ENCODE measurements at regions not wholly inside any gene's neighbourhood (a gene's known extent, or its start where the extent isn't known, plus 50 kb on each side); places are given as distances from the start of the nearest gene placed in this dataset.

GRCh38 chr6:18039481-18039880 is 52.0 kb upstream of the KIF13A start:
- TF ChIP-seq ZNF384 (IDR thresholded peaks at IDR 0.05) (no peak), CTBP1 (IDR thresholded peaks at IDR 0.05; ENCODE audit: borderline replicate concordance) (no peak), FOXM1 (IDR thresholded peaks at IDR 0.05; ENCODE audit: borderline replicate concordance) (no peak), LEF1 (IDR thresholded peaks at IDR 0.05; ENCODE audit: borderline replicate concordance) (no peak), FOXK2 (IDR thresholded peaks at IDR 0.05) (no peak), BHLHE40 (IDR thresholded peaks at IDR 0.05; ENCODE audit: borderline replicate concordance) (no peak), HDGF (IDR thresholded peaks at IDR 0.05; ENCODE audit: borderline replicate concordance) (no peak), ELF4 (IDR thresholded peaks at IDR 0.05) (no peak)
